Upper lobe of left lung (tissue), 4 donors: ENCODE measurements at regions not wholly inside any gene's neighbourhood (a gene's known extent, or its start where the extent isn't known, plus 50 kb on each side); places are given as distances from the start of the nearest gene placed in this dataset.

Experiments used
- EP300 ChIP-seq, 4 donors: sonication (generic); formaldehyde crosslinking; IDR thresholded peaks; one replicate each; pipeline ENCODE4 v1.5.1; 2017; ENCODE audit warnings: antibody characterized with exemption in 4 of 4, control low read depth in 2 of 4
- POLR2A ChIP-seq, 4 donors: fragments of 450-650 bp; IDR thresholded peaks; one replicate each; pipeline ENCODE4 v1.5.1; 2016 to 2017; ENCODE audit warnings: antibody characterized with exemption in 4 of 4, mild to moderate bottlenecking in 2 of 4
- POLR2AphosphoS5 ChIP-seq, 2 donors: sonication (generic); formaldehyde crosslinking; IDR thresholded peaks; one replicate each; pipeline ENCODE4 v1.5.1; 2017; ENCODE audit warnings: antibody characterized with exemption in 2 of 2
- TF ChIP-seq, protein P1 (sequence below), 6 experiments: fragments of 450-650 bp in 4 of 6; fragments of 200-600 bp in 2 of 6; sonication (generic) in 2 of 6; IDR thresholded peaks; one replicate each; pipeline ENCODE4 v1.5.1; 2016 to 2019; ENCODE audit warnings: antibody characterized with exemption in 6 of 6

DNA sequence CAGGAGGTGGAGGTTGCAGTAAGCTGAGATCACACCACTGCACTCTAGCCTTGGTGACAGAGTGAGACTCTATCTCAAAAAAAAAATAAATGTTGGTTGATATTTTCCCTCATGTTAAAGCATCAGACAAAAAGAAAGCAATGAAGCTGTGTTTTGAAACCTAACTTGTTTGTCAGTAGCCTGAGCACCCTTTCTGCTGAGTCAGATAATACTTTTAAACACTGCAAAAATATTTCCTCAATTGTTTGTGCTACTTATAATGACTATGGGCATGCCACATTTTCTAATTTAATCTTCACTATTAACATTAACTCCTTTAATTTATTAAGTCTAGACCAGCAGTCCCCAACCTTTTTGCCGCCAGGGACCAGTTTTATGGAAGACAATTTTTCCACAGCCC is 236.3 kb upstream of the AGAP1 start:
- TF ChIP-seq, protein P1, sequence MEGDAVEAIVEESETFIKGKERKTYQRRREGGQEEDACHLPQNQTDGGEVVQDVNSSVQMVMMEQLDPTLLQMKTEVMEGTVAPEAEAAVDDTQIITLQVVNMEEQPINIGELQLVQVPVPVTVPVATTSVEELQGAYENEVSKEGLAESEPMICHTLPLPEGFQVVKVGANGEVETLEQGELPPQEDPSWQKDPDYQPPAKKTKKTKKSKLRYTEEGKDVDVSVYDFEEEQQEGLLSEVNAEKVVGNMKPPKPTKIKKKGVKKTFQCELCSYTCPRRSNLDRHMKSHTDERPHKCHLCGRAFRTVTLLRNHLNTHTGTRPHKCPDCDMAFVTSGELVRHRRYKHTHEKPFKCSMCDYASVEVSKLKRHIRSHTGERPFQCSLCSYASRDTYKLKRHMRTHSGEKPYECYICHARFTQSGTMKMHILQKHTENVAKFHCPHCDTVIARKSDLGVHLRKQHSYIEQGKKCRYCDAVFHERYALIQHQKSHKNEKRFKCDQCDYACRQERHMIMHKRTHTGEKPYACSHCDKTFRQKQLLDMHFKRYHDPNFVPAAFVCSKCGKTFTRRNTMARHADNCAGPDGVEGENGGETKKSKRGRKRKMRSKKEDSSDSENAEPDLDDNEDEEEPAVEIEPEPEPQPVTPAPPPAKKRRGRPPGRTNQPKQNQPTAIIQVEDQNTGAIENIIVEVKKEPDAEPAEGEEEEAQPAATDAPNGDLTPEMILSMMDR (IDR thresholded peaks at IDR 0.05), result no peak
- no peak for TF ChIP-seq POLR2AphosphoS5 (IDR thresholded peaks at IDR 0.05)
- no peak for TF ChIP-seq POLR2A (IDR thresholded peaks at IDR 0.05)
- no peak for TF ChIP-seq EP300 (IDR thresholded peaks at IDR 0.05)
